GM13976 (cell line): ENCODE measurements at regions not wholly inside any gene's neighbourhood (a gene's known extent, or its start where the extent isn't known, plus 50 kb on each side); places are given as distances from the start of the nearest gene placed in this dataset.
"Not testable (repeated sequence)": the region's sequence is repeated elsewhere in the genome, so short reads cannot be mapped to it uniquely, and the experiment has no call there.

Experiments
- DNase-seq: peaks from one replicate; pipeline ENCODE4 v3.0.0; 2012; ENCODE audit warnings: low spot score
- CTCF ChIP-seq: IDR thresholded peaks from 2 replicates; pipeline ENCODE4 v1.5.1; 2012; ENCODE audit warnings: borderline replicate concordance, mild to moderate bottlenecking; ENCODE audit not compliant: insufficient read depth; ENCODE audit errors: extremely low read depth, missing control alignments, control extremely low read depth
- in situ Hi-C: fragments of 300-500 bp; cut with MboI; formaldehyde crosslinking; loops from one replicate; pipeline ENCODE4 v1.12.0; 2022; ENCODE audit warnings: low sequenced_read_pairs, mixed read lengths, inconsistent platforms; ENCODE audit not compliant: unreplicated experiment

- no peak for DNase-seq
- TF ChIP-seq CTCF: no peak
- in situ Hi-C loops: no loop called here
These were observed 237.1 kb upstream of the GALNT17 start for GRCh38 chr7:70894799-70895198.

- DNase-seq, in situ Hi-C loops: not testable (repeated sequence)
These were observed 236.4 kb upstream of the GALNT17 start for GRCh38 chr7:70895337-70896200.

GRCh38 chr7:70907259-70908247, 224.4 kb upstream of the GALNT17 start:
- TF ChIP-seq CTCF: no peak
- in situ Hi-C loops: no loop called here
- no peak for DNase-seq

DNA sequence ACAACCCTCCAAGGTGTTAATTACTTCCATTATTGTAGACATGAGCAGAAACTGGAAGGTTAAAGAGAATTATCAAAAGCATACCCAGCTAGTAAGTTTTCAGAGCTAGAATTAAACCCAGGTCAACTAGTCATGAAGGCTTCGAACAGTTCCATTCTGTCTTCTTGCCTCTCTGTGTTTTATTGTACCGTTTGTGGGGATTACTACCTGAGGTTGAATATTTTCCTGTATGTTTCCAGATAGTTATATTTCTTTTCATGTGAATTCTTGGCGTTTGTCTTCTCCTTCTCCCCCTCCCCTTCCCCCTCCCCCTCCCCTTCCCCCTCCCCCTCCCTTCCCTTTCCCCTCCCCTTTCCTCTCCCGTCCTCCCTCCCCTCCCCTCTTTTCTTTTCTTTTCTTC, 218.0 kb upstream of the GALNT17 start:
- TF ChIP-seq CTCF: no peak
- no peak for DNase-seq
- in situ Hi-C loops: no loop called here

- in situ Hi-C loops: no loop called here
- no peak for TF ChIP-seq CTCF
- DNase-seq: no peak
These were observed 216.9 kb upstream of the GALNT17 start for GRCh38 chr7:70915067-70915466.

DNA sequence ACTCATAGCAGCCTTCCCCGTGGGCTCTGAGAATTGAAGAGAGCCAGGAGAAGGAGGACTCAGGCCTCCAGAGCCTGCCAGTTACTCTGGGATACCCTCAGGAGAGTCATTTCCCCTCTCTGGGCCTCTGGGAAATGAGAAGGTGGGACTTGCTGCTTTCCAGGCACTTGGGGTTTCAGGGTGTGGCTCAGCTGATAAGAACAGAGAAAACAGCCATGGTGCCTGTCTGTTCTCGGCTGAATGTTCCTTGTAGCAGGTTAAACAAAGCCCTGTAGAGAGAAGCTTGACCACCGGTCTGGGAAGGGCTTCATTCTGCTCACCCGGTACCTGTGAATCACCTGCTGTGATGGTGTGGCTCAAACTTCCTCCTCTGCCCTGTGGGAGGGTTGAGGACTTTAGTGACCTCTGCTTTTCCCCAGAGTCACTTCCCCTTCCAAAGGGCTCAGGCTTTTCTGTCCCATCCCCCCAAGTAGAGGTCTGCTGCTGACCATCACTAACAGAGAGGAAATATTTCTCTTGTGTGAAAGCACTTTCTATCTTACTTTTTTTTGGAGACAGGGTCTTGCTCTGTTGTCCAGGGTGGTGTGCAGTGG, 212.4 kb upstream of the GALNT17 start:
- TF ChIP-seq CTCF: no peak
- in situ Hi-C loops: no loop called here
- no peak for DNase-seq
